ENCODE measurements at regions not wholly inside any gene's neighbourhood (a gene's known extent, or its start where the extent isn't known, plus 50 kb on each side); places are given as distances from the start of the nearest gene placed in this dataset.

- intact Hi-C loops (cut with micrococcal nuclease), result no loop called here
- Mint-ChIP-seq H3K36me3 (no peaks in the 10 kb centered on the region), H3K9me3 (peaks cover 56% of the 10 kb centered on the region), H3K27ac (no peak overlapping the region), H3K27me3 (no peaks in the 10 kb centered on the region), H3K4me3 (no peak overlapping the region), H3K4me1 (ENCODE audit: low read depth) (no peaks in the 10 kb centered on the region)
- no peak for DNase-seq
- ChIA-PET POLR2A (no interaction called here), CTCF (no interaction called here)
These were observed 2409.2 kb downstream of the TP53TG3F start for GRCh38 chr16:35868630-35869029.

GRCh38 chr16:35873472-35873871, 2414.1 kb downstream of the TP53TG3F start:
- intact Hi-C loops (cut with micrococcal nuclease), result no loop called here
- Mint-ChIP-seq H3K4me3 (no peak overlapping the region), H3K36me3 (no peaks in the 10 kb centered on the region), H3K27ac (no peak overlapping the region), H3K27me3 (no peaks in the 10 kb centered on the region), H3K4me1 (ENCODE audit: low read depth) (no peaks in the 10 kb centered on the region), H3K9me3 (peaks cover 48% of the 10 kb centered on the region)
- POLR2A ChIA-PET, result no interaction called here
- CTCF ChIA-PET, result no interaction called here
- no peak for DNase-seq

GRCh38 chr16:35881654-35882053, 2422.2 kb downstream of the TP53TG3F start:
- H3K9me3 Mint-ChIP-seq, result peaks cover 47% of the 10 kb centered on the region
- H3K27me3 Mint-ChIP-seq, result no peaks in the 10 kb centered on the region
- intact Hi-C loops (cut with micrococcal nuclease), result no loop called here

DNA sequence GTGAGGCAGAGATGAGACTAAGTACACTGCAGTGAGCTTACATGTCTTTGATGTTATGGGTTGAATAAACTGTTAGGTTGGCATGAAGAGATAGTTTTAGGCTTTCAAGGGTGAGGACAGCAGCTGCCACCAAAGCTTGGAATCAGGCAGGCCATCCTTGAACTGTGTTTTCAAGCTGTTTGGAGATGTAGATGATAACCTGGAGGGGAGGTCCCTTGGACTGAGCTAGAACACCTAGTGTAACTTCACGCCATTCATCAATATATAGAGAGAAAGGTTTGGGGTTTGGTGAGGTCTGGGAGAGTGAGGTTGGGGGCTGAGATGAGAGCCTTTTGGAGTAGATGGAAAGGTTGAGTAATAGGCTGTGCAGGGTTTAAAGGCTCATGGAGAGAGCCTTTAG, 2447.0 kb downstream of the TP53TG3F start:
- intact Hi-C loops (cut with micrococcal nuclease), result no loop called here
- Mint-ChIP-seq H3K4me1 (ENCODE audit: low read depth) (no peaks in the 10 kb centered on the region), H3K9me3 (peaks cover 60% of the 10 kb centered on the region), H3K4me3 (no peak overlapping the region), H3K27me3 (no peaks in the 10 kb centered on the region), H3K27ac (no peak overlapping the region), H3K36me3 (peaks cover 3% of the 10 kb centered on the region)
- POLR2A ChIA-PET, result no interaction called here
- CTCF ChIA-PET, result no interaction called here
- DNase-seq, result no peak

More at GRCh38 chr16:35881654-35882053, 2422.2 kb downstream of the TP53TG3F start:
- Mint-ChIP-seq H3K4me3 (no peak overlapping the region), H3K36me3 (peaks cover 1% of the 10 kb centered on the region), H3K4me1 (ENCODE audit: low read depth) (no peaks in the 10 kb centered on the region), H3K27ac (no peak overlapping the region)
- POLR2A ChIA-PET, result no interaction called here
- DNase-seq, result no peak
- CTCF ChIA-PET, result no interaction called here

GRCh38 chr16:35908152-35908551, 2448.7 kb downstream of the TP53TG3F start:
- ChIA-PET POLR2A (no interaction called here), CTCF (no interaction called here)
- H3K36me3 Mint-ChIP-seq, result peaks cover 3% of the 10 kb centered on the region
- no peak for DNase-seq
- no peak overlapping the region for H3K27ac Mint-ChIP-seq
- H3K27me3 Mint-ChIP-seq, result no peaks in the 10 kb centered on the region
- peaks cover 66% of the 10 kb centered on the region for H3K9me3 Mint-ChIP-seq
- no peak overlapping the region for H3K4me3 Mint-ChIP-seq
- intact Hi-C loops (cut with micrococcal nuclease), result no loop called here
- no peaks in the 10 kb centered on the region for H3K4me1 Mint-ChIP-seq (ENCODE audit: low read depth)

DNA sequence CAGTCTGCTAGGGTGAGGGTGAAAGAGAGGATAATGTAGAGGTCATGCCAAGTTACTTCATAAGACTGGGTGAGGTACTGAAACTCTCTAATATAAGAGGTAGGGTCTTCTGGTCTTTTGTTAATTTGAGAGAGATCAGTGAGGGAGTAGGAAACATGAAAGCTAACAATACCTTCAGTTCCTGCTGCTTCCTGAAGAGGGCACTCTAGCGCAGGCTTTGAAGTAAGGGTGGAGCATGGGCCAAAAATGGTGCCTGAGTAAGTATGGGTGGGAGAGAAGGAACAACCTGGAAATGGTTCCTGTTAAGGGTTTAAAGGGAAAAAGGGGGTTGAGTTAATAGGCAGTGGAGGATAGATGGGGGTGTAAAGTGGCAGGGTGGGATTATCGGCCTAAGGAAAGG, 2449.5 kb downstream of the TP53TG3F start:
- no peak for DNase-seq

GRCh38 chr16:35909351-35909954, 2450.0 kb downstream of the TP53TG3F start:
- peaks cover 71% of the 10 kb centered on the region for H3K9me3 Mint-ChIP-seq
- no peak for DNase-seq
- H3K36me3 Mint-ChIP-seq, result peaks cover 3% of the 10 kb centered on the region
- H3K4me1 Mint-ChIP-seq (ENCODE audit: low read depth), result no peaks in the 10 kb centered on the region
- H3K27ac Mint-ChIP-seq, result no peak overlapping the region
- H3K27me3 Mint-ChIP-seq, result no peaks in the 10 kb centered on the region
- intact Hi-C loops (cut with micrococcal nuclease), result no loop called here
- ChIA-PET CTCF (no interaction called here), POLR2A (no interaction called here)
- no peak overlapping the region for H3K4me3 Mint-ChIP-seq

More for the DNA sequence above, 2449.5 kb downstream of the TP53TG3F start:
- peaks cover 3% of the 10 kb centered on the region for H3K36me3 Mint-ChIP-seq
- peaks cover 69% of the 10 kb centered on the region for H3K9me3 Mint-ChIP-seq
- H3K4me3 Mint-ChIP-seq, result no peak overlapping the region
- no peak overlapping the region for H3K27ac Mint-ChIP-seq
- no peaks in the 10 kb centered on the region for H3K4me1 Mint-ChIP-seq (ENCODE audit: low read depth)
- intact Hi-C loops (cut with micrococcal nuclease), result no loop called here
- ChIA-PET POLR2A (no interaction called here), CTCF (interaction anchor here (0.7 kb wide), 1 partner anchor 132 kb away, joined by 3 read pairs; no protein-coding TSS in a partner anchor)
- no peaks in the 10 kb centered on the region for H3K27me3 Mint-ChIP-seq

- ChIA-PET CTCF (no interaction called here), POLR2A (no interaction called here)
- no peak overlapping the region for H3K27ac Mint-ChIP-seq
- no peaks in the 10 kb centered on the region for H3K27me3 Mint-ChIP-seq
- H3K4me3 Mint-ChIP-seq, result no peak overlapping the region
- no peaks in the 10 kb centered on the region for H3K4me1 Mint-ChIP-seq (ENCODE audit: low read depth)
- peaks cover 65% of the 10 kb centered on the region for H3K9me3 Mint-ChIP-seq
- DNase-seq, result no peak
- intact Hi-C loops (cut with micrococcal nuclease), result no loop called here
- H3K36me3 Mint-ChIP-seq, result peaks cover 1% of the 10 kb centered on the region
These were observed 2451.0 kb downstream of the TP53TG3F start for GRCh38 chr16:35910409-35910808.

DNA sequence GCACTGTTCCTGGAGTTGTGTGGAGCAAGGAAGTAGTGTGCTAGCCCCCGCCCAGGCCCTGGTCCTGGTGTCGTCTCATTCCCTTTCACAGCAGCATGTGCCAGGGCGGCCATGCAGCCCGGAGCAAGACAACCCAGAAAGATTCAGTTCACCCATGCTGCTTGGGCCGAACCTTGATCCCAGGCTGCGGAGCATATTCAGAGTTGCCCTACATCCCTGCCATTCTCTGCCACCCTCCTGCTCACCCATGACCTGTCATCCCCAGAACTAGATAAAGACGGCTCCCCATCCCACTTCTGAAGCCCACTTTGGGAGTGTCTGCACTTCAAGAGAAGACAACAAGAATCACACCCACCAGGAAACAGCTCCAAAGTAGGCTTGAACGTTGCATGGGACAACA, 2452.5 kb downstream of the TP53TG3F start:
- no peaks in the 10 kb centered on the region for H3K36me3 Mint-ChIP-seq
- H3K9me3 Mint-ChIP-seq, result peaks cover 54% of the 10 kb centered on the region
- ChIA-PET POLR2A (no interaction called here), CTCF (no interaction called here)
- no peaks in the 10 kb centered on the region for H3K27me3 Mint-ChIP-seq
- no peak overlapping the region for H3K27ac Mint-ChIP-seq
- no peak overlapping the region for H3K4me3 Mint-ChIP-seq
- no peaks in the 10 kb centered on the region for H3K4me1 Mint-ChIP-seq (ENCODE audit: low read depth)
- intact Hi-C loops (cut with micrococcal nuclease), result no loop called here
- DNase-seq, result no peak

- POLR2A ChIA-PET, result no interaction called here
- peaks cover 25% of the 10 kb centered on the region for H3K9me3 Mint-ChIP-seq
- peaks cover 1% of the 10 kb centered on the region for H3K36me3 Mint-ChIP-seq
- no peaks in the 10 kb centered on the region for H3K27me3 Mint-ChIP-seq
- DNase-seq, result no peak
- H3K4me3 Mint-ChIP-seq, result no peak overlapping the region
- intact Hi-C loops (cut with micrococcal nuclease), result no loop called here
- no peaks in the 10 kb centered on the region for H3K4me1 Mint-ChIP-seq (ENCODE audit: low read depth)
- CTCF ChIA-PET, result no interaction called here
- H3K27ac Mint-ChIP-seq, result no peak overlapping the region
These were observed 2472.3 kb downstream of the TP53TG3F start for GRCh38 chr16:35931722-35932121.

Data from activated CD4-positive, alpha-beta memory T cell treated with anti-CD3 and anti-CD28 coated beads for 36 hours (primary cell).